Testis (tissue), 2 donors: ENCODE measurements at regions not wholly inside any gene's neighbourhood (a gene's known extent, or its start where the extent isn't known, plus 50 kb on each side); places are given as distances from the start of the nearest gene placed in this dataset.

Experiments
- CTCF ChIP-seq, 3 experiments: fragments of 450-650 bp in 2 of 3; fragments of 200-600 bp in 1 of 3; sonication (generic) in 1 of 3; IDR thresholded peaks; one replicate each; pipeline ENCODE4 v1.5.1; 2016 to 2019; ENCODE audit warnings: antibody characterized with exemption in 3 of 3, mild to moderate bottlenecking in 2 of 3, moderate library complexity in 1 of 3
- POLR2A ChIP-seq: fragments of 450-650 bp; IDR thresholded peaks from one replicate; pipeline ENCODE4 v1.6.1; 2017; ENCODE audit warnings: antibody characterized with exemption, mild to moderate bottlenecking, moderate library complexity

GRCh38 chrX:6382284-6382683 is 152.6 kb downstream of the VCX3A start:
- TF ChIP-seq CTCF (IDR thresholded peaks at IDR 0.05) (no peak), POLR2A (no peak)
